NCI-H510A (cell line): ENCODE measurements at regions not wholly inside any gene's neighbourhood (a gene's known extent, or its start where the extent isn't known, plus 50 kb on each side); places are given as distances from the start of the nearest gene placed in this dataset.
"Not testable (repeated sequence)": the region's sequence is repeated elsewhere in the genome, so short reads cannot be mapped to it uniquely, and the experiment has no call there.

Experiments used
- DNase-seq: peaks from one replicate; lab custom pipeline; 2025; lab: John Stamatoyannopoulos, UW

GRCh38 chrX:39402158-39402557 is 600.9 kb downstream of the MID1IP1 start:
- no peak for DNase-seq

- DNase-seq = no peak
Observed at GRCh38 chrX:39406799-39407198, 605.5 kb downstream of the MID1IP1 start.

GRCh38 chrX:39409246-39409917 is 608.1 kb downstream of the MID1IP1 start:
- DNase-seq = no peak

- DNase-seq = no peak
Observed at GRCh38 chrX:39414290-39414854, 613.1 kb downstream of the MID1IP1 start.

- no peak for DNase-seq
Observed at GRCh38 chrX:39416547-39417260, 615.4 kb downstream of the MID1IP1 start.

- DNase-seq = no peak
Observed at GRCh38 chrX:39418254-39418704, 617.0 kb downstream of the MID1IP1 start.

- DNase-seq = no peak
Observed at GRCh38 chrX:39418731-39419638, 617.7 kb downstream of the MID1IP1 start.

- DNase-seq = no peak
Observed at GRCh38 chrX:39421006-39421405, 619.7 kb downstream of the MID1IP1 start.

- DNase-seq = no peak
Observed at GRCh38 chrX:39425124-39425806, 624.0 kb downstream of the MID1IP1 start.

- no peak for DNase-seq
Observed at GRCh38 chrX:39426101-39426500, 624.8 kb downstream of the MID1IP1 start.

- DNase-seq = no peak
Observed at GRCh38 chrX:39427492-39427891, 626.2 kb downstream of the MID1IP1 start.

- DNase-seq = no peak
Observed at GRCh38 chrX:39427906-39428305, 626.6 kb downstream of the MID1IP1 start.

- DNase-seq = no peak
Observed at GRCh38 chrX:39430551-39430950, 629.3 kb downstream of the MID1IP1 start.

GRCh38 chrX:39431893-39432292 is 630.6 kb downstream of the MID1IP1 start:
- DNase-seq = no peak

- not testable (repeated sequence) for DNase-seq
Observed at GRCh38 chrX:39434671-39435070, 633.4 kb downstream of the MID1IP1 start.

- DNase-seq = not testable (repeated sequence)
Observed at GRCh38 chrX:39436538-39436937, 635.3 kb downstream of the MID1IP1 start.

GRCh38 chrX:39437670-39438441 is 636.6 kb downstream of the MID1IP1 start:
- no peak for DNase-seq

GRCh38 chrX:39438603-39439602 is 637.6 kb downstream of the MID1IP1 start:
- DNase-seq = no peak
